ENCODE measurements at regions not wholly inside any gene's neighbourhood (a gene's known extent, or its start where the extent isn't known, plus 50 kb on each side); places are given as distances from the start of the nearest gene placed in this dataset.

DNA sequence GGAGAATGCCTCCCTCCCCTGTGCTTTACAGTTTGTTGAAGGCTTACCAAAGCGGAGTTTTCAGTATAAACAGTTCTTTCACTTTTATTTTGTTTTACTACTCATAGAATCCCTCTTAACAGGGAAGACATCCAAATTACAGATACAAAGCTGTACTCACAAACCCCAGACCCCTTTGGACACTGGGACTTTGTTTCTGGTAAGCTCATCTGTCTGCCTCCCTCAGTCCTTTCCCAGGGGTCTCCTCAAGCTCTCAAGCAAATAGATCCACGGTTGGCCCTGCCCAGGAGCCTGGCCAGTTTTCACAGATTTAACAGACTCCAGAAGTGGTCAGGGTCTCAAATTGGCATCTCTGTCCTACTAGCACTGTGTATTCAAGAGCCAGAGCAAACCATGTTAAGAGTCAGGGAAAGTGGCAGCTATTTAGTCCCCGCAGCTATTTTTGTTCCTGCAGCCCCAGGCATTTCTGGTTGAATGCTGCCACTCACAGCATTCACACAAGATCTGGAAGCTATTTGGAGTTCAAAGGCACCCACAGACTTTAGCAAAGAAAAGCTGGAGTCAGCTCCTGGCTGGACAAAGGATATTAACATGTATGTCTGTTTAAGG is 54.2 kb downstream of the TMEM100 start:
- DNase-seq (ENCODE audit: low read depth): no peak

DNA sequence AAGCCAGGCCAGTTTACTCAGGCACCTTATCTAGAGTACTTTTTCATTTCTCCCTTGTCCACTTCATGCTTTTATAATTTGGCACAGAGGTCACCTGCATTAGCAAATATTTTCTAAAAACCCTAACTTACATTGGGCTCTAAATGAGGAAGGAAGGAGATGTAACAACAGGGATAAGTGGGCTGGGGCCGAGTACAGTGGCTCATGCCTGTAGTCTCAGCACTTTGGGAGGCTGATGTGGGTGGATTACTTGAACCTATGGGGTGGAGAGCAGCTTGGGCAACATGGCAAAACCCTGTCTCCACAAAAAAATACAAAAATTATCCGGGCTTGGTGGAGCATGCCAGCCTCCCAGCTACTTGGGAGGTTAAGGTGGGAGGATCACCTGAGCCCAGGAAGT is 55.9 kb downstream of the TMEM100 start:
- DNase-seq (ENCODE audit: low read depth): no peak

DNA sequence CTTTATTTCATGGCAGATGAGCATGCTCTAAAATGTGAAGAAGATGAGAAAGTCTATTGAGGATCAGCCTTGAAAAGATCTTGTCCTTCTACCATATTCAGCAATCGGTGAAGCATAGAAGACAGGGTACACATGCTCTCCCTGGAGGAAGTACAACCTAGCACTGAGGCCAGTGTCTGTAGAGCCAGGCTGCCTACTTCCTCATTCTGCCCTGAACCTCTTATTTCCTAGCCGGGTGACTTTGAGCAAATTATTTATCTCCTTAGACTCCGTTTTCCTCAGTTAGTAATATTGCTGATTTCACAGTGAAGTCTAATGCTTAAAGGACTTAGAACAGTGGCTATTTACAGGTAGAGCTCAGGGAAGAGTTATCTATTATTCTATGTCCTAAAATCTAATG is 58.4 kb downstream of the TMEM100 start:
- no peak for DNase-seq (ENCODE audit: low read depth)

DNA sequence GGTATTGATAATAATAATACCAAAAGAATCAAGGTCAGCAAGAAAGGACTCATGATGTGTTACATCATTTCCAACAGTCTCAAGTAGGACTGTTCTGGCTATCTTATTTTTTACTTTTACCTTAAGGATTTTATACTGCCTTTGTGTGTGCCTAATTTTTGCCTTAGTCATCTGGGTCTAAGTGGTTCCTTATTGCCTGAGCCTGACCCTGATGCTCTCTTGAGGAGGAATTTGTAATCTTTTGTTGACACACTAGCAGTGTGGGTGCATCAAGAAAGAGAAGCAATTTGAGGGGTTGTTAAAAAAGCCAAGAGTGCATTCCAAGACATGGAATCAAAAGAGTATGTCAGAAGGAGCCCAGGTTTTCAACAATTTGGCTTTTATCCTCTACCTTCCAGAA is 59.3 kb downstream of the TMEM100 start:
- DNase-seq (ENCODE audit: low read depth): no peak

DNA sequence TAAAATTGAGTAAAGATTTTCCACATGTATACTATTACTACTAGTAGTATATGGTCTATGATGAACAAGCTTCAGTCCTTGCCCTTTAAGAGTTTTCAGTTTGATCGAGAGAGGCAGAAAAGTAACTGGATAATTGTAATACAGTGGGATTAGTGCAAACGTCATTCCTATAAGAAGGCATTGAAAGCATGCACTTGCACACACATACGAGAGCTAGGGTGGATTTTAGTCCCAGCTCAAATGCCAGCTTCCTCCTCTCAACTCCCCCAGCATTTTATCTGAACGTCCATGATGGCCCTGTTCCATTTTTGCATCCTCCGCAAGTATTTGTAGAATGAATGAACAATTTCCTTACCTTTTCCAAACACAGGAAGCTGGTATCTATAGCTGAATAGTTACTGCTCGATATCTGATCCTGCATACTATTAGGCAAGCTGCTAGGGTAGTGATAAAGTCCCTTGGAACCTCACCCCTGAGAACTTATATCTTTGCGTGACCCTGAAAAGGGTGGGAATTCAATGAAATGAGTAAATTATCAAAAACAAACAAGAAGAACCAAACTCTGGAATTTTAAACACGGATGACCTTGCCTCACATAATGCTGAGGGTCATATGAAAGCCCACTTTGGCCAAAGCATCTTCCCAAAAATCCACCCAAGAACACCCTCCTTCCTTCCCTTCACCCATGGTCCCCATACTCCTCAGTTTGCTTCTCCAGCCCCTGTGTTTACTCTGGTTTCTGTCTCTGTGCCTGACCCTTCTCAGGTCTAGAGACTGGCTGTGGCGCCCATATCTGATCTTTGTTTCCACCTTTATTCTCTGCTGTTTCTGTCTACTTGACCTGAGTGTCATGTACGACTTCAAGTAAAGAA is 60.5 kb downstream of the TMEM100 start:
- no peak for DNase-seq (ENCODE audit: low read depth)

DNA sequence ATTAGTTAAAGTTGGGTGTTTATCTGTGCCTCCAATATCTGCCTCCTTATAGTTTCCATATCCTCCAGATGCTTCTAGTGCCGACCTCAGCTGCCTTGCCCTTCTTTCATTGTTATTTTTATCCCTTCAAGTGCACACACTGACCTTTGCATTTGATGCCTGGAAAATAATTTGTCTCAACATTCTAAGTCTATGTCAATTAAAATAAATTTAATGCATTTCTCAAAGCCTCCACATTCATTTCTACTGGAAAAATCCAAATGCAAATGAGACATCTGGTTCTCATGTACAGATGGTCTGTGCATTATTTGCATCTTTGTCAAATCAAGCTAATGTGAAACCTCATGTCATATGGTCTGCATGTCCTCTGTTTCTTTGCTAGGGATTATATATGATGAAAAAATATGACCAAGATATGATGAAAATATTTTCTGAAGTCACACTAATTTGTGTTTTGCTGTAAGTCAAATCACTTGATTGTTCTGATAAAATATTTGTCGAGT is 61.4 kb downstream of the TMEM100 start:
- DNase-seq (ENCODE audit: low read depth): no peak

DNA sequence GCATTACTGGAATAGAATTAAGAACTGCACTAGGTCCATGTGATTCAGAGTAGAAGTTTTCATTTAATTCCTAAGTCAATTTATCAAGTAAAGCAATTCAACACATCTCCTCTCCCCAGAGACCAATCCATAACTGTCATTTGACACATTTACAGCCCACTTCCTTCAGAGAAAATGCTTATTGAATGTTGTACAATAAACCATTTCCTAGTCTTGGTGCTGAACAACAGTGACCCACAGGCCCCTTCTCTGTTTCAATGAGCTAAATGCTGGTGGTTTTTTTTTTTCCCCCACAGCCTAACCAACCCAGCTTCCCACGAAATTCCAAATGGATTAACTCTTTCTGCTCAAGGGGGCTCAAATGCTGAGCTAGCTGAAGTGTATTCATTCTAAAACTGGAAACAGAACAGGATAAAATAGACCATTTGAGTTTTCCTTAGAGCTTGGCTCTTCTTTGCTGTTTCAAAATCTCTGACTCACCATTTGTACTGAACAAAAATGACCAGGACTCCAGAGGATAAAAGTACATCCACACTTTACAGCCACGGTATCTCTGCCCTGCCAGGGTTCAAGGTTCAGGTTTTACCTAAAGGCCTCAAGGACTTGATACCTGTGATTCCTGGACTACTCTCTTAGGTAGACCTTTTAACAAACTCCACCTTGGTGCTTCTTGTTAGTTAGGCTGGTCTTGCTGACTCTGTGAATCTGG is 62.3 kb downstream of the TMEM100 start:
- no peak for DNase-seq (ENCODE audit: low read depth)

DNA sequence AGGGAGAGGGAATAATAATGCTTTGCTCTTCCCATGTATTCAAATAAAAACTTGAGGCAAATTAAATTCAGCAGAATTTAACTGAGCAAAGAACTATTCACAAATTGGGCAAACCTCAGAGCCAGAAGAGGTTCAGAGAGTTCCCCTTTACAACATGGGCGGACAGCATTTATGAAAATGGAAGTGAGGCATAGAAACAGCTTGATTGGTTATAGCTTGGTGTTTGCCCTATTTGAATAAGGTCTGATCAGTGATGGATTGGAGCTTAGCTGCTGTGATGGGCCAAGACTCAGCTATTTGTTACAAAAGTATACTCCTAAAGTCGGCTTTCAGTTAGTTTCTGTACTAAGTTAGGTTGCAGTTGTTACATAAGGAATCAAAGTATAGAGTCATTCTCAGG is 63.0 kb downstream of the TMEM100 start:
- DNase-seq (ENCODE audit: low read depth): no peak

DNA sequence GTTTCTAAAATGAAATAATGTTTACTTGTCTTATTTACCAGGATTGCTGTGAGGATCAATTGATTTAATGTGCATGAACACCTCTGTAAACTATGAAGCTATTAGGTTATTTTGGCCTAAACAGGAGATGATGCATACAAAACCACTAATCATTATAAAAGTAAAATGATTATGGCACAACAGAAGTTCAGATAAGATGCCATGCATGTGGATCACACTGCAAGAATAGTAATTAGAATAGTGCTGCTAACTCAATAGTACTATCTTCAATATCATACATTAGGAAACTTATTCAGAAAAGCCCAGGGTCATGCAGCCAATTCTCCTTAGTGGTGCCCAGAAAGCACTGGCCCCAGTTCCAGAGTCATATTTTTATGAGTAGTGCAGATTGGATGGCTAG is 66.9 kb downstream of the TMEM100 start:
- no peak for DNase-seq (ENCODE audit: low read depth)

DNA sequence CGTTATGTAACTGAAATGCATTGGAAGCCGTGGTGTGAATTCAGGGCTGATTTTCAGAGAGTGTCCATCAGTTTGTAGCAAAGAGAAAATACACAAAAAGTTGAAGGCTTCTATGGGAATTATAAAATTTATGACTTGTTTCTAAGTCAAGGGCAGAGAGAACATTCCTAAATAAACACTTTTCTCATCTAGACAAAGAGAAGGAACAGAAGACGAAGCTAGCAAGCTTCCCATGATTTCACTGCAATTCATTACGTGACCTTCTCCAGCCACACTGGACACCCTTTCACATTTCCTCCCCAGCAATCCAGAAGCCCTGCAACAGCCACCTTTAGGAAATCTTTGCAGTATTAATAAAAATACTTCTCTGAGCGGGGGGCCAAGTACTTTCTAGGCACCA is 67.8 kb downstream of the TMEM100 start:
- no peak for DNase-seq (ENCODE audit: low read depth)

DNA sequence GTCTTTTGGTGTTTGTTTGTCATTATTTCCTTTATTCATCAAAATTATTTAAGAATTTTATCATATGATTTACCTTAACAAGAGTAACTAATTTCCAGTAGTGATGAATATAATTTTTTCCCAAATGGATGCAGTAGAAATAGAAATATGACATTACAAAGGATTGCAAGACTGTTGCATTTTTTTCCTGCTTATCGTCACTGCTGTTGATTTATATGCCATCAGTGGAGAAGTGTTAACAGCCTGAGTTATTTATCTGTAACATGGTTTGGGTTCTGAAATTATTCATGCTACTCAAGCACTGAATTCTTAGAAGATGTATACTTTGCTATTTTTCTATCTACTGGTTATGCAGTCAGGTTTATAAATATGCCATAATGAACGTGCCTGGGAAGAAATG is 68.6 kb downstream of the TMEM100 start:
- DNase-seq (ENCODE audit: low read depth): no peak

DNA sequence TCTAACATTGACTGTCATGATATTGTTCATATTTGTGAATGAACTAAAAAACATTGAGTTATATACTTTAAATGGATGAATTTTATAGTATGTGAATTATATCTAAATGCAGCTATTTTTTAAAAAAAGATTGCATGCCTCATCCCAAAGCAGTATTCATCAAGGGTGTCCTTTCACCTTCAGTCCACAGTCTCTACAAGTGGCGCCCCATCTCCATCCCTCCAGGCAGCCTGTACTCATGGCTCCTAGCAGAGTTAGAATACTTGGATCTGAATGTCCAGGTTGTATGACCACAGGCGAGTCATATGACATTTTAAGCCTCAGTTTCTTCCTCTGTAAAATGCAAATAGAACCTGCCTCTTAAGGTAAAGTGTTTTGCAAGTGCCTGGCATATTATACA is 69.8 kb downstream of the TMEM100 start:
- no peak for DNase-seq (ENCODE audit: low read depth)

DNA sequence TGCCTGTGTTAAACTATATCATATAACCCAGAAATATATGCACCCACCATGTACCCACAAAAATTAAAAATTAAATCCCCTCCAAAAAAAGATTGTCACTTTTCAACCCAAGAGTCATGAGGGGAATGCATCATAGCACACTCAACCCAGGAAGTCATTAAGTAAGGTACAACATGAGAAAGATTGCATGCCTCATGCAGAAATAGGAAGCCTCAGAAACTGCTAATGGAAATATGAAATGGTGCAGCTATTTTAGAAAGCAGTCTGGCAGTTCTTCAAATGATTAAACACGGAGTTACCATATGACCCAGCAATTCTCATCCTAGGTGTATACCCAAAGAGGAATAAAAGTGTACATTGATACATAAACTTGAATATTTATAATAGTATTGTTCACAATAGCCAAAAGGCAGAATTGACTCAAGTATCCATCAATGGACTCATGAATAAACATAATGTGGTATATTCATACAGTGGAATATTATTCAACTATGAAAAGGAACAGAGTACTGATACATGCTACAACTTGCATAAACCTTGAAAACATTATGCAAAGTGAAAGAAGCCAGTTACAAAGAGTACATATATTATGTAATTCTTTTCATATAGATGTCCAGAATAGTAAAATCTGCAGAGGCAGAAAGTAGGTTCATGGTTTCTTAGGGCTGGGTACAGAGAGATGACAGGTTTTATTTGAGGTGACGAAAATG is 70.4 kb downstream of the TMEM100 start:
- DNase-seq (ENCODE audit: low read depth): no peak

DNA sequence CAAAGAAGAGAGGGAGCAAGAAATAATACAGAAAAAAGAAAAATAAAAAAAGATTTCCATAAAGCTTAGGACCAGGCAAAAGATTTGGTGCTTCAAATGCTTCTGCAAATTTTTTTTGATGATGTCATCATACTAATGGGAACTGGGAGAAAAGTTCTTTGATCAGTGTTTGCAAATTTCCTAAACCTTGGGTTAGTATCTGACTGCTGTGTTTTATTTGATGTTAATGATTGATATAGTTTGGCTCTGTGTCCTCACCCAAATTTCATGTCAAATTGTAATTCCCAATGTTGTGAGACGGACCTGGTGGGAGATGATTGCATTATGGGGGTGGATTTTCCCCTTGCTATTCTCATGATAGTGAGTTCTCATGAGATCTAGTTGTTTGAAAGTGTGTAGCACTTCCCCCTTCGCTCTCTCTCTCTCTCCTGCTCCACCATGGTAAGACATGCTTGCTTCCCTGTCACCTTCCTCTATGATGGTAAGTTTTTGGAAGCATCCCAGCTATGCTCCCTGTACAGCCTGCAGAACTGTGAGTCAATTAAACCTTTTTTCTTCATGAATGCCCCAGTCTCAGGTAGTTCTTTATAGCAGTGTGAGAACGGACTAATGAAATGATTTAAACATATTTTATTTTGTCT is 72.6 kb downstream of the TMEM100 start:
- no peak for DNase-seq (ENCODE audit: low read depth)

DNA sequence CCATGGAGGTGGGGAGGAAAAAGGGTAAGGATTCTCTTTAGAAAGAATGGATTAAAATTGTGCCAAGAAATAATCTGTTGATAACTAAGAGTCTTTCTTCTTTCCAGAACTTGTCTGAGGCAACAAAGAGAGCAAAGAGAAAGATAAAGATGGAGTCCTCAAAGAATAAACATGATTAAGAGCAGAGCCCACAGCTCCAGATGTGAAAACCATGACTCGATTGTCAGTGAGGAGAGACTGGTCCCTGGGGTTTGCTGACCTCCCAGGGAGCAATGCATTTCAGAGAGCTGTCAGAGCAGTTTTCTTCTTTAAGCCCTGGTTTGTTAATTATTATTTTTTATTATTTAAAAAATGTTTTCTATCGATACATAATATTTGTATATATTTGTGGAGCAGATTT is 74.6 kb downstream of the TMEM100 start:
- no peak for DNase-seq (ENCODE audit: low read depth)

DNA sequence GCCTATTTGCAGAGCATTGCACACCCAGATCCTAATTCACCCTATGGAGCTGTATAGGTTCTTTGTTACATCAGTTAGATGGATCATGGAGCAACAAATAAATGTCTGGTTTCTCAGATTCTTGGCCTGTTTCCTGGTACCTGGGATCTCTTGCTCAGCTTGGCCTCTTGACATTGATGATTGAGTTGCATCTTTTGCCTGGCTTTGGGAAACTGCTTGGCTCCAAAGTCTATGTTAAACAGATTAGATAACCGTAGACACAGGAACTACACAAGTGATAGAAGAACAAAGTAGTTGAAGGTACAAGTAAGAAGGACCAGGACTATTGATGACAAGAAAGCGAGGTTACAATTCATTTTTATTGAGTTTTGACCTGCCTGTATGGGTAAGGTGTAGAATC is 77.3 kb downstream of the TMEM100 start:
- DNase-seq (ENCODE audit: low read depth): no peak

DNA sequence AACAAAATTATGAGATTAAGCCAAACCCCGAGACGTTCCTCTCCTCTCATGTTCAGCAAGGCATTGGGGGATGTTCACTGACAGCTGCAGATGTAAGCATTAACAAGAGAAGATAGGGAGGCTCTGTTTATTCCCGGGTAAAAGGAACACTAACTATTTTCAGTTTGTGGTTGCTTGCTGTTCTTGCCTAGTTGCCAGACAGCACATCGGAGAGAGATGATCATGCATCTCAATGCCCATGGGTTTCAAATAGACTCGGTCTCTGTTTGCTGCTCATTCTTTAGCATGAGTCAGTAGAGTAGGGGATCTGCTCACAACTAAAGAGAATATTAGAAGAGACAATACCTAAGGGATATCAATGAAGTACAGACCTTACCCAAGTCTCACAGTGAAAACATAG is 78.3 kb downstream of the TMEM100 start:
- DNase-seq (ENCODE audit: low read depth): no peak

DNA sequence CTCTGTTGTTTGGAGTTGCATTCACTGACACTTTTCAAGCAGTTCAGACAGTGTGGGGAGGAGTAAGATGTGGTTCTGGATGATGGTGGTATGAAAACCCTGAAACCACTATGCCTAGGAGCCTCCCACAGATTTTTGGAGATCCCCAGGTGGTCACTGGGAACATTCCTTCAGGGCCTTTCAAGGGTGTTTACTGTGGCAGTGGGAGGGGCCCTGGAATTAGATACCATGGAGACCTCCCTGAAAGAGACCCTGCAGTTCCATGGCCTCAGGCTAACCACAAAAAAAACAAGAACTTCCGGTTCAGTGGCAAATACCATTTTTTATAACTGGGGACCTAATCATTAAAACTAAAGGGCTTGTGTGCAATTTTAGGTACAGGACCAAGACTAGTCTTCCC is 79.9 kb downstream of the TMEM100 start:
- DNase-seq (ENCODE audit: low read depth): no peak

DNA sequence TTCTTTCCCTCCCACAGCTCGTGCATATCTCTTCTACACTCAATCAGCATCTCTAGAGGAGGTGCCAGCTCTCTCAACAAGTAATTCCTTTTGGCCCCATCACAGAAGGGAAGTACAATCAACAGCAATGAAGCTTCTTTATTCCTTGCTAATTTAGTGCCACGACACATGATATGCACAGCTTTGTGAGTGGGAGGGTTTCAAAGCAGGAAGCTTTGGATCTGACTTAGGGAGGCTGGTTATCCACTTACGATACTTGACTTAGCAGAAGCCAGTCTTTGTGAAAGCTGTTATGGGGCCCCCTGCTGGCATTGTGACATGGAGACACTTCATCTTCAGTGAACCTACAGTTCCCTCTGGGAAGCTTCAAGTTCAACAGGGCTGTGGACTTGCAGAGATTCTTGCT is 81.0 kb downstream of the TMEM100 start:
- peak; percentile 8 for DNase-seq (ENCODE audit: low read depth)

DNA sequence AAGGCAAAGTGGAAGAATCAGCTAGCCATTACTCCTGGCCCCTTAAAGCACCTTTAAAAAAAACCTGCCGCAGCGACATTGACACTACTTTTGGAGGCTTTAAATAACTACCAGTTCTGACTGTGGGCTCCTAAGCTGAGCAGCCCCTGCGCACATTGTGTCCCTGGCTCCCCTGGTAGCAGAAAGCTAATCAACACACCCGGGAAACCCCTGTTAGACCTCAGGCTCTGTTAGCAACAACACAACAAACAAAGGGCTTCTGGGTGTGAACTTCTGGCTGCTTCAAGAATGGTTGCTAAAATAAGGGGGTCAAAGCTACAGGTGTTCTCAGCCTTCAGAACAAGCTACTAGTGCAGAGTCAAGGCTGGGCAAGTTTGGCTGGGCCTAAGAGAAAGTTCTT is 83.6 kb downstream of the TMEM100 start:
- no peak for DNase-seq (ENCODE audit: low read depth)

DNA sequence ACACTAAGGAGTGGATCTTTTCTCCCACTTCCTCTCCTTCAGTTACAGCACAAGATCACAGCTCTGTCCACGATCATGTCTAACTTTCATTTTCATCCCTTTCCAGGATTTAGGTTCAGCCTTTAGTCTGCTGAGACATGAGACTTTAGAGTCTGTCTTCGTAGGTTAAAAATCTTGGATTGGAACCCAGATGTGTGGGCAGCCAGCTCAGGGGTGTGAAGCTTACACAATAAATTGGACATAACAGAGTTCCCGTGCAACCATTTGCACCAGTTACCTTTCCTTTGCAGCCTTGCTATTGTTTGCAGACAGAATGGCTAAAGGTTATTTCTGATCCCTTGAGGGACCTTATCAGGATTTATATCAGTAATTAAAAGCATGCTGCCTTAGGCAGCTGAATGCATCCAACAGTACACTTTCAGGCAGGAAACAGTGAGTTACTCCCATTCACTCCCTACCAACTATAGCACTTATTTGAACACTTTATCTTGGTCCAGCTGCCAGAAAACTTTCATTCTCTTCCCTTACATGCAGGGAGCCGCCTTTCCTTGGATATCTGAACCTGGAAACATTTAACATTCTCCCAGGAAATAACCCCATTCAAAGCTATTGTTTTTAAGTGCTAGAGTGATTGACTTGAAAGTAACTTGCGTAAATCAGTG is 87.3 kb downstream of the TMEM100 start:
- DNase-seq (ENCODE audit: low read depth): no peak

Measured in stimulated activated CD8-positive, alpha-beta memory T cell treated with anti-CD3 and anti-CD28 coated beads, Interleukin-4, amount 100 ng/mL, for 24 hours (primary cell).